Testis (tissue), 2 donors: ENCODE measurements at regions not wholly inside any gene's neighbourhood (a gene's known extent, or its start where the extent isn't known, plus 50 kb on each side); places are given as distances from the start of the nearest gene placed in this dataset.

ENCODE experiments used
- POLR2A ChIP-seq: fragments of 450-650 bp; IDR thresholded peaks from one replicate; pipeline ENCODE4 v1.6.1; 2017; ENCODE audit warnings: antibody characterized with exemption, mild to moderate bottlenecking, moderate library complexity
- TF ChIP-seq, protein P1 (sequence below), 3 experiments: fragments of 450-650 bp in 2 of 3; fragments of 200-600 bp in 1 of 3; sonication (generic) in 1 of 3; IDR thresholded peaks; one replicate each; pipeline ENCODE4 v1.5.1; 2016 to 2019; ENCODE audit warnings: antibody characterized with exemption in 3 of 3, mild to moderate bottlenecking in 2 of 3, moderate library complexity in 1 of 3

DNA sequence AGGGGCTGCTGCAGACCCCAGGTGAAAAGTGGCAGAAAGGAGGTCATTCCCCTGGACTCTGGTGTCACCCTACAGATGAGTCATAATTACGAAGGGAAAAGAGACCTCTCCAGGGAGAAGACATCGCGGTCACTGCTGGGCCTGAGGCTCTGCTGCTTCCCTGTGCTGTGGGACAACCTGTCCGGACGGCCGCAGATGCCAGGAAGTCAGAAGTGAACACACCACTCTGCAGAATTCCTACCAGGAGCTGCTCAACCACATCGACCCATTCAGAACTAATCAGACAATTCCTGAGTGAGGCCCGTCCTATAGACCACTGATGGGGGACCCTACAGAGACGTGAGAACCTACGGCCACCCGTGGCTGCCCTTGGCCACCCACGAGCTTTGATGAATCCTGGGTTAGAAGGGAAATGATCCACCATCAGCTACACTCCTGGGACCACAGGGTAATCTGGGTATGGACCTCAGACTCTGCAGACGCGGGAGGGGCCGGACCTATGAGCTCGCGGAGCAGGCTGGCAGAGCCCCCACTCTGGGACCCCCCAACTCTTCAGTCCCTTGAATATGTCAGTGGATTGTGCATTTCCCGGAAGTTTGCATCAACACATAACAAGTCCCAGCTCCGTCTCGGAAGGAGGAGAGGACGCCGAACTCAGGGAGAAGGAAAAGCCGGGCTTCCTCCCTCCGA lies 636.7 kb downstream of the BRD1 start:
- TF ChIP-seq, protein P1, sequence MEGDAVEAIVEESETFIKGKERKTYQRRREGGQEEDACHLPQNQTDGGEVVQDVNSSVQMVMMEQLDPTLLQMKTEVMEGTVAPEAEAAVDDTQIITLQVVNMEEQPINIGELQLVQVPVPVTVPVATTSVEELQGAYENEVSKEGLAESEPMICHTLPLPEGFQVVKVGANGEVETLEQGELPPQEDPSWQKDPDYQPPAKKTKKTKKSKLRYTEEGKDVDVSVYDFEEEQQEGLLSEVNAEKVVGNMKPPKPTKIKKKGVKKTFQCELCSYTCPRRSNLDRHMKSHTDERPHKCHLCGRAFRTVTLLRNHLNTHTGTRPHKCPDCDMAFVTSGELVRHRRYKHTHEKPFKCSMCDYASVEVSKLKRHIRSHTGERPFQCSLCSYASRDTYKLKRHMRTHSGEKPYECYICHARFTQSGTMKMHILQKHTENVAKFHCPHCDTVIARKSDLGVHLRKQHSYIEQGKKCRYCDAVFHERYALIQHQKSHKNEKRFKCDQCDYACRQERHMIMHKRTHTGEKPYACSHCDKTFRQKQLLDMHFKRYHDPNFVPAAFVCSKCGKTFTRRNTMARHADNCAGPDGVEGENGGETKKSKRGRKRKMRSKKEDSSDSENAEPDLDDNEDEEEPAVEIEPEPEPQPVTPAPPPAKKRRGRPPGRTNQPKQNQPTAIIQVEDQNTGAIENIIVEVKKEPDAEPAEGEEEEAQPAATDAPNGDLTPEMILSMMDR (IDR thresholded peaks at IDR 0.05), result no peak
- no peak for TF ChIP-seq POLR2A
